T-helper 1 cell treated with Interleukin-12 subunit alpha and Interleukin-12 subunit beta and Interleukin-4 antibody, amounts not matched to agents 30 μg/mL and 1 μg/mL, for 36 hours (primary cell): ENCODE measurements at regions not wholly inside any gene's neighbourhood (a gene's known extent, or its start where the extent isn't known, plus 50 kb on each side); places are given as distances from the start of the nearest gene placed in this dataset.

Source experiments
- H3K27ac Mint-ChIP-seq: one replicate; pipeline ENCODE4 v1.8.0; 2021; ENCODE audit warnings: mild to moderate bottlenecking, mixed read lengths
- H3K27me3 Mint-ChIP-seq: one replicate; pipeline ENCODE4 v1.8.0; 2021; ENCODE audit warnings: low read depth, mixed read lengths
- H3K36me3 Mint-ChIP-seq: one replicate; pipeline ENCODE4 v1.8.0; 2021; ENCODE audit warnings: low read depth, mixed read lengths
- H3K4me1 Mint-ChIP-seq: one replicate; pipeline ENCODE4 v1.8.0; 2021; ENCODE audit warnings: low read depth, mixed read lengths
- H3K4me3 Mint-ChIP-seq: one replicate; pipeline ENCODE4 v1.8.0; 2021; ENCODE audit warnings: mild to moderate bottlenecking, moderate library complexity, mixed read lengths
- H3K9me3 Mint-ChIP-seq: one replicate; pipeline ENCODE4 v1.8.0; 2021; ENCODE audit warnings: mixed read lengths

DNA sequence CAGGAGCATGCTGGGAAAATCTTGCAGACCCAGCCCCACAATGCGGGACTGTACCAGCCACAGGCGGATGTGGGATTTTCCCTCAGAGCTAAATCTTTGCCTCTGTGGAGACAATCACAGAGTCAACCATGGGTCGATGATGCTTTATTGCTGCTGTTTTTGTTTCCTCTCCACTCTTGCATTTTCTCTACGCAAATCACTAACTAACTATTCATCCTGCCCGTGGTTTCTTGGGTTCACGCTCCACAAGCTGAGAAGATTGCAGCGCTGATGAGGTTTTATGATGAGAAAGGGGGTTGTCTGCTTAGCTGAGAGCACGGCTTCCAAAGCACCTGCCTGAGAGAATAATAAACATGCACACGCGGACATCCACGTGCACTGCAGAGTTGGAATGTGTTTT lies 500.2 kb upstream of the ADAMTS16 start:
- peaks cover 7% of the 10 kb centered on the region for H3K9me3 Mint-ChIP-seq
- no peak overlapping the region for H3K4me3 Mint-ChIP-seq
- no peak overlapping the region for H3K27ac Mint-ChIP-seq
- H3K36me3 Mint-ChIP-seq: no peaks in the 10 kb centered on the region
- no peaks in the 10 kb centered on the region for H3K27me3 Mint-ChIP-seq
- no peaks in the 10 kb centered on the region for H3K4me1 Mint-ChIP-seq

GRCh38 chr5:4640795-4641194 lies 499.3 kb upstream of the ADAMTS16 start:
- H3K9me3 Mint-ChIP-seq: peaks cover 14% of the 10 kb centered on the region
- H3K27ac Mint-ChIP-seq: no peak overlapping the region
- no peaks in the 10 kb centered on the region for H3K4me1 Mint-ChIP-seq
- no peaks in the 10 kb centered on the region for H3K27me3 Mint-ChIP-seq
- no peaks in the 10 kb centered on the region for H3K36me3 Mint-ChIP-seq
- H3K4me3 Mint-ChIP-seq: no peak overlapping the region

DNA sequence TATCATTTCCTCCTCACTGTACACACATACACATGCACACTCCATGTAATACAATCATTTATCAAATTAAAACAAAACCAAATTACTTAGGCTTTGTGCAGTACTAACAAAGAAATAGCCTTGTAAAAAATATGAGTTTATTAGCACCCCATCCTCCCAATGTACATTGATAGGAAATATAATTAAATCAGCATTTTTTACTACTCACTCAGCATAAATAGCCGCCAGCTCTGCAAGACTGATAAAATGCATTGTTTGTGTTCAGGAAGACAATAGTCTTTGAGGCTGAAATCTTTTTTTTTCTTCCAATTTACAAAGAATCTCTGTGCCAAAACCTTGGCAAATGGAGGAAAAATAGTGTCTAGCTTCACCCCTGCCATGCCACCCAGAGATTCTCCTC lies 497.6 kb upstream of the ADAMTS16 start:
- Mint-ChIP-seq H3K36me3 (no peaks in the 10 kb centered on the region), H3K4me3 (no peak overlapping the region), H3K4me1 (no peaks in the 10 kb centered on the region), H3K27me3 (no peaks in the 10 kb centered on the region), H3K27ac (no peak overlapping the region), H3K9me3 (peaks cover 14% of the 10 kb centered on the region)

- peaks cover 14% of the 10 kb centered on the region for H3K9me3 Mint-ChIP-seq
- no peak overlapping the region for H3K4me3 Mint-ChIP-seq
- H3K4me1 Mint-ChIP-seq: no peaks in the 10 kb centered on the region
- H3K27me3 Mint-ChIP-seq: no peaks in the 10 kb centered on the region
- no peak overlapping the region for H3K27ac Mint-ChIP-seq
- H3K36me3 Mint-ChIP-seq: no peaks in the 10 kb centered on the region
Observed at GRCh38 chr5:4643190-4643589, 496.9 kb upstream of the ADAMTS16 start.

DNA sequence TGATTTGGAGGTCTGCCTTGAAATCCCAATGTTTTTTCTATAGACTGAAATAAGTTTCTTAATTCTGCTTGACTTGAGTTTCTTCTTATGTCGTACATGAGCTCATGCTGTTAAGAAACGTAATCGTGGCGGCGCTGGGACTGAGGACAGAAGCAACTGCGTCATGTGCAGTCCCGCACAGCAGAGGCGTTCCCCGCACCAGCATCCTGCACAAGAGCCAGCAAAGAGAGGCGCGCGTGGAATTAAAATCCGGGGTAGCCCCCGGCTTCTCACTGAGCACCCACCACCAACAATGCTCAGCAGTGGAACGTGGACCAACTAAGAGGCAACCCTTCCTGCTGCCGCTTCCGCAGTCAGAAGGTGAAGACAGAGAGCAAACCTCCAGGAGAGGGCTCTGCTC lies 496.2 kb upstream of the ADAMTS16 start:
- no peaks in the 10 kb centered on the region for H3K36me3 Mint-ChIP-seq
- no peaks in the 10 kb centered on the region for H3K4me1 Mint-ChIP-seq
- no peak overlapping the region for H3K27ac Mint-ChIP-seq
- H3K9me3 Mint-ChIP-seq: peaks cover 14% of the 10 kb centered on the region
- no peaks in the 10 kb centered on the region for H3K27me3 Mint-ChIP-seq
- no peak overlapping the region for H3K4me3 Mint-ChIP-seq

GRCh38 chr5:4646715-4647375 lies 493.3 kb upstream of the ADAMTS16 start:
- no peak overlapping the region for H3K27ac Mint-ChIP-seq

DNA sequence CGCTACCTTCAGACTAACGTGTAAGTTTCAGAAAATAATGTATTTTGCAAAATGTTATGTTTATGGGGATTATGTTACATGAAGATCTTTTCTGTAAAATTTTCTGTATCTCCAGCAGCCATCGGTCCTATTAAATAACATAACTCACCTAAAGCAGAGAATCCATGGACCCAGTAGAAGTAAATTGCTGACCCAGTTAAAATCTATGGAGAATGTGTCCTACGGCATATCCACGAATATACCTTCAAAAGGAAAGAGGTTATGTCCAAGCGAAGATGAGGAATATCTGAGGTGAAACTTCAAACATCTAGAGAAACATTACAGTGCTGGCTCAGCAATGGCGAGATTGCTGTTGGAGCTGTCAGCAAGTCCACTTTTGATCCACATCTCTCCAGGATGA lies 492.2 kb upstream of the ADAMTS16 start:
- peaks cover 26% of the 10 kb centered on the region for H3K9me3 Mint-ChIP-seq
- no peaks in the 10 kb centered on the region for H3K4me1 Mint-ChIP-seq
- no peak overlapping the region for H3K4me3 Mint-ChIP-seq
- no peaks in the 10 kb centered on the region for H3K36me3 Mint-ChIP-seq
- H3K27me3 Mint-ChIP-seq: no peaks in the 10 kb centered on the region
- no peak overlapping the region for H3K27ac Mint-ChIP-seq

More at GRCh38 chr5:4646715-4647375, 493.3 kb upstream of the ADAMTS16 start:
- H3K27me3 Mint-ChIP-seq: no peaks in the 10 kb centered on the region
- H3K4me1 Mint-ChIP-seq: no peaks in the 10 kb centered on the region
- H3K4me3 Mint-ChIP-seq: no peak overlapping the region
- H3K9me3 Mint-ChIP-seq: peaks cover 19% of the 10 kb centered on the region
- H3K36me3 Mint-ChIP-seq: no peaks in the 10 kb centered on the region

GRCh38 chr5:4651806-4652565 lies 488.1 kb upstream of the ADAMTS16 start:
- no peak overlapping the region for H3K27ac Mint-ChIP-seq

GRCh38 chr5:4653475-4653874 lies 486.7 kb upstream of the ADAMTS16 start:
- Mint-ChIP-seq H3K27ac (no peak overlapping the region), H3K4me1 (no peaks in the 10 kb centered on the region), H3K4me3 (no peak overlapping the region), H3K9me3 (peaks cover 23% of the 10 kb centered on the region), H3K36me3 (no peaks in the 10 kb centered on the region), H3K27me3 (no peaks in the 10 kb centered on the region)

More at GRCh38 chr5:4651806-4652565, 488.1 kb upstream of the ADAMTS16 start:
- no peaks in the 10 kb centered on the region for H3K36me3 Mint-ChIP-seq
- no peaks in the 10 kb centered on the region for H3K27me3 Mint-ChIP-seq
- peaks cover 20% of the 10 kb centered on the region for H3K9me3 Mint-ChIP-seq
- H3K4me3 Mint-ChIP-seq: no peak overlapping the region
- no peaks in the 10 kb centered on the region for H3K4me1 Mint-ChIP-seq

- no peaks in the 10 kb centered on the region for H3K27me3 Mint-ChIP-seq
- H3K36me3 Mint-ChIP-seq: no peaks in the 10 kb centered on the region
- no peak overlapping the region for H3K4me3 Mint-ChIP-seq
- H3K9me3 Mint-ChIP-seq: peaks cover 24% of the 10 kb centered on the region
- H3K4me1 Mint-ChIP-seq: no peaks in the 10 kb centered on the region
- no peak overlapping the region for H3K27ac Mint-ChIP-seq
Observed at GRCh38 chr5:4659851-4660250, 480.3 kb upstream of the ADAMTS16 start.

- Mint-ChIP-seq H3K36me3 (no peaks in the 10 kb centered on the region), H3K4me1 (no peaks in the 10 kb centered on the region), H3K27me3 (no peaks in the 10 kb centered on the region), H3K4me3 (no peak overlapping the region), H3K27ac (no peak overlapping the region), H3K9me3 (peaks cover 24% of the 10 kb centered on the region)
Observed at GRCh38 chr5:4661326-4661725, 478.8 kb upstream of the ADAMTS16 start.

GRCh38 chr5:4661836-4662235 lies 478.3 kb upstream of the ADAMTS16 start:
- no peaks in the 10 kb centered on the region for H3K27me3 Mint-ChIP-seq
- H3K27ac Mint-ChIP-seq: no peak overlapping the region
- no peaks in the 10 kb centered on the region for H3K4me1 Mint-ChIP-seq
- no peak overlapping the region for H3K4me3 Mint-ChIP-seq
- peaks cover 24% of the 10 kb centered on the region for H3K9me3 Mint-ChIP-seq
- H3K36me3 Mint-ChIP-seq: no peaks in the 10 kb centered on the region

DNA sequence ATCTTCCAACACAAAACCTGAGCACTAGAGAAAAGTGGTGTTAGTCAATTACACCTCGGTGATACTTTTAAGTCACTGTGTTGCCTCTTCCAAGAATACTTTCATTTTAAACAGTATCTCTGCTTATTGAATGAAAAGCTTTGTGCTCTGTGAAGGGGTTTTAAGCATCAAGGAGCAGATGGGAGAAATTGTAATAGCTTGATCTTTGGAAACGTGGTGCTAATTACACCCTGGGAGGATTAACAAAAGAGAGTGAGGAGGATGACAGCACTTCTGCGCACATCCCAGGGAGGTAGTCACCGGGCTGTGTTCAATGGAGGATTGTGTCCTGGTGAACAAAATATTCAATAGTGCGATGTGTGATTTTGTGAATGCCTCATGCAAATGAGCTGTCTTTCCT lies 477.4 kb upstream of the ADAMTS16 start:
- Mint-ChIP-seq H3K36me3 (no peaks in the 10 kb centered on the region), H3K27ac (no peak overlapping the region), H3K9me3 (peaks cover 24% of the 10 kb centered on the region), H3K4me3 (no peak overlapping the region), H3K27me3 (no peaks in the 10 kb centered on the region), H3K4me1 (no peaks in the 10 kb centered on the region)

DNA sequence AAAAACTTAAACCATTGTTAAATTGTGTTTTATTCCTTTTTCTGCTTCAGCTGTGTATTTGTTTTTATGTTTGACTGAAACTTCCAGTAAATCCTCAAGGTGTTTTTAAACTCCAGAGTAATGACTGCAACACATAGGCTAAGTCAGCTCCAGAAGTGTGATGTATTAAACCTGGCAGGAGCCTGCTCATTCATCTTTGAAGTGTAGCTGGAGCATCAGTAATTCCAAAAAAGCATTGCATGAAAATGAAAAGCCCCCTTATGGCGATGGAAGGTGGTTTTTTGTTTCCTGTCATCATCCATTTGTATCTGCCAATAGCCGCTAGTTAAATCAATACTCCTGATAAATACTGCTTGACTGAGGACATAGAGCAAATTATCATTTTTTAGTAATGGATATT lies 474.2 kb upstream of the ADAMTS16 start:
- Mint-ChIP-seq H3K9me3 (peaks cover 7% of the 10 kb centered on the region), H3K4me1 (no peaks in the 10 kb centered on the region), H3K36me3 (no peaks in the 10 kb centered on the region), H3K27ac (no peak overlapping the region), H3K4me3 (no peak overlapping the region), H3K27me3 (no peaks in the 10 kb centered on the region)

DNA sequence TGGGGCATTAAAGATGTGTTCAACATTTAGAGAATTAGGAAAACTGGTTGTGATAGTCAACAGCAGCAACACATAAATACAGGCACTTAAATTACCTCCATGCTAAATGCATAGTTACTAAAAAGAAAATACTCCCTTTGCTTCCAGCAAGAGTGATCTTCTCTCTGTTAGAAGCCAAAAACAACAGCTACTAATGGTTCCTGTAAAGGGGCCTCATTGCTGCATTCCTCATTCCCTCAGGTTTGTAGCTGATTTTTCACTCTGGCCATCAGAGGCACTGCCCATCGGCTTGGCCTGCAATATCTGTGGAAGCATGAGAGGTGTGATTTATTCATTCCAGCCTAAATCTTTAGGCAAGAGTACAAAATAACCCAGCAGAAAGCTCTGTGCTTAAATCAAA lies 466.0 kb upstream of the ADAMTS16 start:
- peaks cover 3% of the 10 kb centered on the region for H3K9me3 Mint-ChIP-seq
- H3K27ac Mint-ChIP-seq: no peak overlapping the region
- no peak overlapping the region for H3K4me3 Mint-ChIP-seq
- no peaks in the 10 kb centered on the region for H3K36me3 Mint-ChIP-seq
- no peaks in the 10 kb centered on the region for H3K4me1 Mint-ChIP-seq
- no peaks in the 10 kb centered on the region for H3K27me3 Mint-ChIP-seq
